Inferior parietal cortex (tissue), 1 donor: ENCODE measurements at regions not wholly inside any gene's neighbourhood (a gene's known extent, or its start where the extent isn't known, plus 50 kb on each side); places are given as distances from the start of the nearest gene placed in this dataset.

Experiments used
- DNase-seq: peaks from one replicate; pipeline ENCODE4 v3.0.0-alpha.2; 2016; ENCODE audit errors: extremely low spot score

GRCh38 chr5:141778206-141778605, 96.2 kb upstream of the ARAP3 start:
- no peak for DNase-seq

- DNase-seq = no peak
Measured at GRCh38 chr5:141777711-141778110, 95.7 kb upstream of the ARAP3 start.

- no peak for DNase-seq
Measured at GRCh38 chr5:141777130-141777529, 95.1 kb upstream of the ARAP3 start.

- no peak for DNase-seq
Measured at GRCh38 chr5:141773779-141774562, 91.9 kb upstream of the ARAP3 start.

GRCh38 chr5:141772281-141772680, 90.3 kb upstream of the ARAP3 start:
- DNase-seq = no peak

- no peak for DNase-seq
Measured at GRCh38 chr5:141771562-141771961, 89.5 kb upstream of the ARAP3 start.

GRCh38 chr5:141771031-141771430, 89.0 kb upstream of the ARAP3 start:
- no peak for DNase-seq

- DNase-seq = no peak
Measured at GRCh38 chr5:141769671-141770070, 87.6 kb upstream of the ARAP3 start.

GRCh38 chr5:141767671-141768070, 85.6 kb upstream of the ARAP3 start:
- no peak for DNase-seq

- DNase-seq = no peak
Measured at GRCh38 chr5:141765896-141766551, 84.0 kb upstream of the ARAP3 start.

GRCh38 chr5:141763541-141763940, 81.5 kb upstream of the ARAP3 start:
- DNase-seq = no peak

GRCh38 chr5:141762790-141763368, 80.8 kb upstream of the ARAP3 start:
- DNase-seq = no peak

GRCh38 chr5:141762316-141762715, 80.3 kb upstream of the ARAP3 start:
- DNase-seq = no peak

- no peak for DNase-seq
Measured at GRCh38 chr5:141760753-141761152, 78.7 kb upstream of the ARAP3 start.

- no peak for DNase-seq
Measured at GRCh38 chr5:141760193-141760592, 78.2 kb upstream of the ARAP3 start.

- peak; percentile 40 for DNase-seq
Measured at GRCh38 chr5:141758310-141758998, 76.4 kb upstream of the ARAP3 start.

GRCh38 chr5:141757402-141757801, 75.4 kb upstream of the ARAP3 start:
- no peak for DNase-seq

GRCh38 chr5:141756196-141756595, 74.2 kb upstream of the ARAP3 start:
- no peak for DNase-seq

GRCh38 chr5:141753971-141754713, 72.1 kb upstream of the ARAP3 start:
- DNase-seq = no peak

- no peak for DNase-seq
Measured at GRCh38 chr5:141753143-141753970, 71.3 kb upstream of the ARAP3 start.
